GM12878 (cell line): ENCODE measurements at regions not wholly inside any gene's neighbourhood (a gene's known extent, or its start where the extent isn't known, plus 50 kb on each side); places are given as distances from the start of the nearest gene placed in this dataset.

ENCODE experiments used
- ATAC-seq: fragments of 200-7000 bp; cut with Tn5 transposase; 3 replicates; pipeline ENCODE4 v1.9.1; 2020; ENCODE audit warnings: mild to moderate bottlenecking, moderate library complexity
- BruUV-seq: library from RNA; stranded (reverse); fragments of 400-500 nt; replicated peaks from 2 replicates; lab custom pipeline; 2021; lab: Mats Ljungman, UMichigan
- CTCF ChIA-PET: fragments of 300-600 bp; sonication (Branson Sonifier 250); formaldehyde crosslinking; extraction: SDS; loops from one replicate; lab custom pipeline; 2021; ENCODE audit warnings: inconsistent platforms; lab: Yijun Ruan, JAX
- POLR2A ChIA-PET: fragments of 350-600 bp; formaldehyde crosslinking; extraction: SDS; loops from one replicate; lab custom pipeline; 2021; ENCODE audit warnings: inconsistent platforms; lab: Charles Lee
- RAD21 ChIA-PET: fragments of 300-600 bp; sonication (Branson Sonifier 250); formaldehyde crosslinking; loops from one replicate; lab custom pipeline; 2023; ENCODE audit warnings: antibody characterized with exemption; ENCODE audit not compliant: unreplicated experiment; lab: Charles Lee
- SMC1A ChIA-PET: fragments of 300-600 bp; sonication (Branson Sonifier 250); formaldehyde crosslinking; loops from one replicate; lab custom pipeline; 2023; ENCODE audit not compliant: unreplicated experiment, uncharacterized antibody; lab: Charles Lee
- DNase-seq: peaks from one replicate; pipeline ENCODE4 v3.0.0-alpha.2; 2011; ENCODE audit warnings: low read depth, low spot score
- FAIRE-seq: peaks from 3 replicates; lab custom pipeline; 2011; peaks lifted over from hg19 to GRCh38; lab: Jason Lieb, UNC
- H2AFZ ChIP-seq: 2 replicates; pipeline ENCODE4 v1.6.0; 2011; ENCODE audit warnings: low read depth, low read length, control low read depth; ENCODE audit not compliant: control insufficient read depth
- H3K27ac ChIP-seq: 2 replicates; pipeline ENCODE4 v1.5.1; 2011; ENCODE audit warnings: control low read depth; ENCODE audit not compliant: control insufficient read depth, insufficient read depth
- H3K27me3 ChIP-seq, 2 experiments: replicated peaks in 1 of 2; 2 replicates each; pipeline versions ENCODE4 v1.6.0 to v1.6.1; 2011; ENCODE audit warnings: low read length in 1 of 2; ENCODE audit not compliant: control insufficient read depth in 2 of 2, insufficient read depth in 2 of 2
- H3K36me3 ChIP-seq, 2 experiments: 2 replicates each; pipeline ENCODE4 v1.5.1; 2011; ENCODE audit warnings: low read length in 1 of 2; ENCODE audit not compliant: control insufficient read depth in 2 of 2, insufficient read depth in 2 of 2
- H3K4me1 ChIP-seq: 2 replicates; pipeline ENCODE4 v1.6.1; 2011; ENCODE audit warnings: mild to moderate bottlenecking, low read length, moderate library complexity, mixed read lengths; ENCODE audit not compliant: control insufficient read depth, insufficient read depth
- H3K4me2 ChIP-seq: 2 replicates; pipeline ENCODE4 v1.6.0; 2011; ENCODE audit warnings: control low read depth; ENCODE audit not compliant: control insufficient read depth, insufficient read depth
- H3K4me3 ChIP-seq: fragments of 200-600 bp; sonication (generic); 2 replicates; pipeline ENCODE4 v1.5.1; 2016
- H3K79me2 ChIP-seq: 2 replicates; pipeline ENCODE4 v1.6.0; 2011; ENCODE audit warnings: low read length; ENCODE audit not compliant: control insufficient read depth, insufficient read depth
- H3K9ac ChIP-seq: 2 replicates; pipeline ENCODE4 v1.8.0; 2011; ENCODE audit warnings: low read length, control low read depth, mixed read lengths; ENCODE audit not compliant: control insufficient read depth, insufficient read depth
- H3K9me3 ChIP-seq: replicated peaks from 3 replicates; pipeline ENCODE4 v1.5.1; 2011; ENCODE audit warnings: mild to moderate bottlenecking, low read length; ENCODE audit not compliant: control insufficient read depth, insufficient read depth
- H4K20me1 ChIP-seq: 2 replicates; pipeline ENCODE4 v1.6.0; 2011; ENCODE audit not compliant: control insufficient read depth, insufficient read depth
- ATF2 ChIP-seq: IDR thresholded peaks from 2 replicates; pipeline ENCODE4 v1.6.1; 2012; ENCODE audit warnings: low read length, inconsistent platforms
- ATF3 ChIP-seq: IDR thresholded peaks from 2 replicates; pipeline ENCODE4 v1.6.1; 2011; ENCODE audit warnings: low read depth, mild to moderate bottlenecking, low read length, moderate library complexity, borderline replicate concordance; ENCODE audit errors: extremely low read depth
- BCL11A ChIP-seq: IDR thresholded peaks from 2 replicates; pipeline ENCODE4 v1.6.1; 2011; ENCODE audit warnings: low read depth, low read length
- CBX5 ChIP-seq: sonication (generic); IDR thresholded peaks from 2 replicates; pipeline ENCODE4 v1.6.1; 2016; ENCODE audit warnings: low read depth, moderate library complexity, mild to moderate bottlenecking, inconsistent platforms
- EGR1 ChIP-seq, 2 experiments: IDR thresholded peaks; 1 replicate in 1 of 2; 2 replicates in 1 of 2; pipeline ENCODE4 v1.6.1; 2011 to 2012; ENCODE audit warnings: low read depth in 2 of 2, low read length in 2 of 2, borderline replicate concordance in 1 of 2, mild to moderate bottlenecking in 1 of 2, moderate library complexity in 1 of 2
- ETV6 ChIP-seq, 2 experiments: fragments of 450-650 bp in 1 of 2; IDR thresholded peaks in 1 of 2; conservative IDR thresholded peaks in 1 of 2; 2 replicates each; pipeline ENCODE4 v1.6.1; 2014; ENCODE audit warnings: antibody characterized with exemption in 1 of 2, borderline replicate concordance in 1 of 2, low read depth in 1 of 2, mild to moderate bottlenecking in 1 of 2, moderate library complexity in 1 of 2
- HDAC6 ChIP-seq: fragments of 200-600 bp; sonication (generic); IDR thresholded peaks from one replicate; pipeline ENCODE4 v1.8.0; 2017; ENCODE audit warnings: antibody characterized with exemption; ENCODE audit not compliant: unreplicated experiment
- LARP7 ChIP-seq: fragments of 450-650 bp; IDR thresholded peaks from 2 replicates; pipeline ENCODE4 v1.6.1; 2017; ENCODE audit warnings: mild to moderate bottlenecking
- MXI1 ChIP-seq: fragments of 150-350 bp; IDR thresholded peaks from 2 replicates; pipeline ENCODE4 v1.6.1; 2011; ENCODE audit warnings: low read depth, mild to moderate bottlenecking, inconsistent platforms, low read length, improper control_type of control experiment
- MYB ChIP-seq: fragments of 150-350 bp; IDR thresholded peaks from 2 replicates; pipeline ENCODE4 v1.6.1; 2014; ENCODE audit warnings: mild to moderate bottlenecking, low read depth, low read length, borderline replicate concordance
- SIN3A ChIP-seq: IDR thresholded peaks from 2 replicates; pipeline ENCODE4 v1.6.1; 2012; ENCODE audit warnings: low read depth, low read length, improper control_type of control experiment
- ZBTB4 ChIP-seq: fragments of 450-650 bp; formaldehyde crosslinking; IDR thresholded peaks from 2 replicates; pipeline ENCODE4 v1.4.0; 2022; ENCODE audit warnings: mild to moderate bottlenecking, moderate library complexity
- ZNF592 ChIP-seq: fragments of 450-650 bp; IDR thresholded peaks from 2 replicates; pipeline ENCODE4 v1.6.1; 2017; ENCODE audit warnings: mild to moderate bottlenecking, moderate library complexity
- WGBS: methylation state at CpG from one replicate; pipeline ENCODE4 v1.1.6; 2016; ENCODE audit warnings: low lambda C conversion rate; ENCODE audit not compliant: insufficient replicate concordance, insufficient coverage; ENCODE audit errors: missing lambda C conversion rate; 5-methylcytosine and 5-hydroxymethylcytosine counted together
- in situ Hi-C: fragments of 300-500 bp; cut with MboI; formaldehyde crosslinking; loops from 9 replicates; pipeline ENCODE4 v1.14.3; 2018; ENCODE audit warnings: mixed read lengths
- intact Hi-C: fragments of 100-400 bp; cut with micrococcal nuclease; formaldehyde crosslinking; loops from one replicate; pipeline ENCODE4 v1.14.2; 2022; ENCODE audit not compliant: unreplicated experiment

GRCh38 chr1:94299627-94300553 is 62.5 kb upstream of the ARHGAP29 start:
- no peaks in the 10 kb centered on the region for H3K79me2 ChIP-seq
- H3K9ac ChIP-seq: no peak overlapping the region
- H3K9me3 ChIP-seq: no peaks in the 10 kb centered on the region
- in situ Hi-C loops (no loop called here), intact Hi-C loops (no loop called here)
- BruUV-seq: no TSS peak
- CTCF ChIA-PET: no interaction called here
- DNase-seq (no peak), FAIRE-seq (no peak), ATAC-seq (no peak)
- no peak overlapping the region for H3K4me2 ChIP-seq
- WGBS: 33% methylated on average over 6 of the region's 6 CpGs
- SMC1A ChIA-PET: interaction anchor here (1.2 kb wide), 1 partner anchor 228 kb away, joined by 3 read pairs; no protein-coding TSS in a partner anchor
- POLR2A ChIA-PET: no interaction called here
- H3K4me3 ChIP-seq: no peak overlapping the region
- no peaks in the 10 kb centered on the region for H3K4me1 ChIP-seq
- no peaks in the 10 kb centered on the region; a peak in 2 of 4 replicates for H3K27me3 ChIP-seq
- H3K36me3 ChIP-seq: no peaks in the 10 kb centered on the region
- H4K20me1 ChIP-seq: no peaks in the 10 kb centered on the region
- no peak overlapping the region for H2AFZ ChIP-seq
- no peak overlapping the region for H3K27ac ChIP-seq
- RAD21 ChIA-PET: interaction anchor here (1.5 kb wide), 1 partner anchor 33 kb away, joined by 4 read pairs; no protein-coding TSS in a partner anchor
- TF ChIP-seq HDAC6 (no peak), ZNF592 (no peak), EGR1 (IDR thresholded peaks at IDR 0.05; ENCODE audit: borderline replicate concordance in 1 of 2, low read depth in 2 of 2, low read length in 2 of 2) (no peak), ETV6 (conservative IDR thresholded peaks at IDR 0.05 in 1 of 2, IDR thresholded peaks at IDR 0.05 in 1 of 2; ENCODE audit: borderline replicate concordance in 1 of 2, low read depth in 1 of 2) (no peak), MXI1 (no peak), BCL11A (no peak), SIN3A (no peak), ATF2 (no peak), CBX5 (no peak), ZBTB4 (CRISPR knock-in tag) (no peak), MYB (no peak), LARP7 (no peak), ATF3 (no peak)
